Neural progenitor cell (in vitro differentiated cells): ENCODE measurements at regions not wholly inside any gene's neighbourhood (a gene's known extent, or its start where the extent isn't known, plus 50 kb on each side); places are given as distances from the start of the nearest gene placed in this dataset.

Experiments
- DNase-seq: peaks from one replicate; pipeline ENCODE4 v3.0.0-alpha.2; 2016; ENCODE audit warnings: low spot score
- H2AFZ ChIP-seq: fragments of 200-600 bp; sonication (generic); replicated peaks from 2 replicates; pipeline ENCODE4 v1.6.1; 2016; ENCODE audit warnings: antibody characterized with exemption
- H3F3A ChIP-seq: fragments of 200-600 bp; sonication (generic); 2 replicates; pipeline ENCODE4 v1.6.1; 2016; ENCODE audit warnings: antibody characterized with exemption, low read depth
- H3K27ac ChIP-seq: fragments of 200-600 bp; sonication (generic); 2 replicates; pipeline ENCODE4 v1.5.1; 2016; ENCODE audit warnings: mild to moderate bottlenecking
- H3K27me3 ChIP-seq: fragments of 200-600 bp; sonication (generic); 2 replicates; pipeline ENCODE4 v1.6.1; 2016; ENCODE audit warnings: mild to moderate bottlenecking, moderate library complexity
- H3K36me3 ChIP-seq: fragments of 200-600 bp; sonication (generic); 2 replicates; pipeline ENCODE4 v1.5.1; 2016
- H3K4me1 ChIP-seq: fragments of 200-600 bp; sonication (generic); 2 replicates; pipeline ENCODE4 v1.6.1; 2016; ENCODE audit warnings: mixed run types
- H3K4me2 ChIP-seq: fragments of 200-600 bp; sonication (generic); 2 replicates; pipeline ENCODE4 v1.6.1; 2016
- H3K4me3 ChIP-seq: fragments of 200-600 bp; sonication (generic); 2 replicates; pipeline ENCODE4 v1.5.1; 2016
- H3K79me2 ChIP-seq: fragments of 200-600 bp; sonication (generic); 2 replicates; pipeline ENCODE4 v1.6.1; 2016; ENCODE audit warnings: low read depth
- H3K9ac ChIP-seq: fragments of 200-600 bp; sonication (generic); 2 replicates; pipeline ENCODE4 v1.6.1; 2016
- H3K9me3 ChIP-seq: fragments of 200-600 bp; sonication (generic); 2 replicates; pipeline ENCODE4 v1.5.1; 2016; ENCODE audit warnings: low read depth
- H4K20me1 ChIP-seq: fragments of 200-600 bp; sonication (generic); 2 replicates; pipeline ENCODE4 v1.6.1; 2016; ENCODE audit warnings: low read depth
- H3K27ac Mint-ChIP-seq: 3 replicates; pipeline ENCODE4 v1.8.0; 2021; ENCODE audit warnings: mixed read lengths
- H3K27me3 Mint-ChIP-seq: 2 replicates; pipeline ENCODE4 v1.8.0; 2022; ENCODE audit warnings: low read depth, mild to moderate bottlenecking, inconsistent platforms, moderate library complexity, mixed read lengths; ENCODE audit not compliant: insufficient read depth
- H3K36me3 Mint-ChIP-seq: 3 replicates; pipeline ENCODE4 v1.8.0; 2021; ENCODE audit warnings: mixed read lengths
- H3K4me1 Mint-ChIP-seq: 3 replicates; pipeline ENCODE4 v1.8.0; 2021; ENCODE audit warnings: mixed read lengths
- H3K4me3 Mint-ChIP-seq: 3 replicates; pipeline ENCODE4 v1.8.0; 2021; ENCODE audit warnings: mild to moderate bottlenecking, moderate library complexity, mixed read lengths
- H3K9me3 Mint-ChIP-seq: 3 replicates; pipeline ENCODE4 v1.8.0; 2020; ENCODE audit warnings: mixed read lengths
- EZH2 ChIP-seq: fragments of 200-600 bp; sonication (generic); IDR thresholded peaks from 2 replicates; pipeline ENCODE4 v1.6.1; 2017; ENCODE audit warnings: antibody characterized with exemption, mild to moderate bottlenecking, moderate library complexity
- EZH2phosphoT487 ChIP-seq: fragments of 200-600 bp; sonication (generic); IDR thresholded peaks from 2 replicates; pipeline ENCODE4 v1.6.1; 2017; ENCODE audit warnings: antibody characterized with exemption
- TF ChIP-seq, protein P1 (sequence below): fragments of 200-600 bp; sonication (generic); IDR thresholded peaks from 2 replicates; pipeline ENCODE4 v1.5.1; 2017; ENCODE audit warnings: antibody characterized with exemption, mild to moderate bottlenecking

DNA sequence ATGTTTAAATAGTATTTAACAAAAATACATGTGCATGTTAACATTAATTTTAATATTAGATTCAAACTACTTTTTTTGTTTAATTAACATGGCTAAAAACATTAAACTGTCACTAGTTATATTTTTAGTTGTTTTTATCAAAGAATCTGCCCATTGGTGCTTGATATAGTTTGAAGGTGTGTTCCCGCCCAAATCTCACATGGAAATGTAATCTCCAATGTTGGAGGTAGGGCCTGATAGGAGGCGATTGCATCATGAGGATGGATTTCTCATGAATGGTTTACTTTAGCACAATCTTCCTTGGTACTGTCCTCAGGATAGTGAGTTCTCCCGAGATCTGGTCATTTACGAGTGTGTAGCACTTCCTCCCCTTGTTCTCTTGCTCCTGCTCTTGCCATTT, 2459.4 kb downstream of the PCDH9 start:
- Histone ChIP-seq H3K9me3 (no peaks in the 10 kb centered on the region), H3K4me3 (no peak overlapping the region), H4K20me1 (no peaks in the 10 kb centered on the region), H3K9ac (no peak overlapping the region), H3K27ac (no peak overlapping the region), H2AFZ (no peak overlapping the region), H3F3A (no peaks in the 10 kb centered on the region), H3K79me2 (no peaks in the 10 kb centered on the region), H3K36me3 (no peaks in the 10 kb centered on the region), H3K4me2 (no peak overlapping the region), H3K4me1 (no peaks in the 10 kb centered on the region), H3K27me3 (no peaks in the 10 kb centered on the region)
- Mint-ChIP-seq H3K27me3 (no peaks in the 10 kb centered on the region), H3K4me3 (no peak overlapping the region), H3K9me3 (no peaks in the 10 kb centered on the region), H3K4me1 (no peaks in the 10 kb centered on the region), H3K36me3 (no peaks in the 10 kb centered on the region), H3K27ac (no peak overlapping the region)
- DNase-seq = no peak
- no peak for TF ChIP-seq EZH2phosphoT487
- TF ChIP-seq, protein P1, sequence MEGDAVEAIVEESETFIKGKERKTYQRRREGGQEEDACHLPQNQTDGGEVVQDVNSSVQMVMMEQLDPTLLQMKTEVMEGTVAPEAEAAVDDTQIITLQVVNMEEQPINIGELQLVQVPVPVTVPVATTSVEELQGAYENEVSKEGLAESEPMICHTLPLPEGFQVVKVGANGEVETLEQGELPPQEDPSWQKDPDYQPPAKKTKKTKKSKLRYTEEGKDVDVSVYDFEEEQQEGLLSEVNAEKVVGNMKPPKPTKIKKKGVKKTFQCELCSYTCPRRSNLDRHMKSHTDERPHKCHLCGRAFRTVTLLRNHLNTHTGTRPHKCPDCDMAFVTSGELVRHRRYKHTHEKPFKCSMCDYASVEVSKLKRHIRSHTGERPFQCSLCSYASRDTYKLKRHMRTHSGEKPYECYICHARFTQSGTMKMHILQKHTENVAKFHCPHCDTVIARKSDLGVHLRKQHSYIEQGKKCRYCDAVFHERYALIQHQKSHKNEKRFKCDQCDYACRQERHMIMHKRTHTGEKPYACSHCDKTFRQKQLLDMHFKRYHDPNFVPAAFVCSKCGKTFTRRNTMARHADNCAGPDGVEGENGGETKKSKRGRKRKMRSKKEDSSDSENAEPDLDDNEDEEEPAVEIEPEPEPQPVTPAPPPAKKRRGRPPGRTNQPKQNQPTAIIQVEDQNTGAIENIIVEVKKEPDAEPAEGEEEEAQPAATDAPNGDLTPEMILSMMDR = no peak
- no peak for TF ChIP-seq EZH2

DNA sequence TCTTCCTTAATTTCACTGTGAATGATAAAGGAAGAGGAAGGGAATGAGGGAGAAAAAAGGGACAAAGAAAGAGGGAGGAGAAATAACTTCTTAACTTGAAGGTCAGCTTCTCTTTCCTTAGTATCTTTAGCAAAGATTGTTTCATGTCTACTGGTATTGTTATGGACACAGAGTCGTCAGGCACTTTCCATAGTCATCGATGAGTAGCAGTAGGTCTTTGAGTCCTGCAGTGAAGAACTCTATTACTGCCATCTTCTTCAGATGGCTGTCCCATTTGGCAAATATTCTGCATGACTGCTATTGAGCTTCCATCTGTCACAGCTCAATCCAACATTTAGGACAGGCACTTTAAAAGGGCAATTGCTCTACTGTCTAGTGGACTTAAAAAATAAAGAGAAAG, 2463.1 kb downstream of the PCDH9 start:
- Histone ChIP-seq H4K20me1 (no peaks in the 10 kb centered on the region), H3K36me3 (no peaks in the 10 kb centered on the region), H3K9ac (no peak overlapping the region), H3K4me2 (no peak overlapping the region), H3K79me2 (no peaks in the 10 kb centered on the region), H2AFZ (no peak overlapping the region), H3K4me3 (no peak overlapping the region), H3K4me1 (no peaks in the 10 kb centered on the region), H3K9me3 (no peaks in the 10 kb centered on the region), H3F3A (no peaks in the 10 kb centered on the region), H3K27ac (no peak overlapping the region), H3K27me3 (no peaks in the 10 kb centered on the region)
- H3K27ac Mint-ChIP-seq = no peak overlapping the region
- H3K9me3 Mint-ChIP-seq = no peaks in the 10 kb centered on the region
- no peak for DNase-seq
- no peaks in the 10 kb centered on the region for H3K27me3 Mint-ChIP-seq
- no peak overlapping the region for H3K4me3 Mint-ChIP-seq
- H3K4me1 Mint-ChIP-seq = no peaks in the 10 kb centered on the region
- TF ChIP-seq EZH2phosphoT487 = no peak
- TF ChIP-seq, protein P1 = no peak
- no peak for TF ChIP-seq EZH2
- no peaks in the 10 kb centered on the region for H3K36me3 Mint-ChIP-seq

DNA sequence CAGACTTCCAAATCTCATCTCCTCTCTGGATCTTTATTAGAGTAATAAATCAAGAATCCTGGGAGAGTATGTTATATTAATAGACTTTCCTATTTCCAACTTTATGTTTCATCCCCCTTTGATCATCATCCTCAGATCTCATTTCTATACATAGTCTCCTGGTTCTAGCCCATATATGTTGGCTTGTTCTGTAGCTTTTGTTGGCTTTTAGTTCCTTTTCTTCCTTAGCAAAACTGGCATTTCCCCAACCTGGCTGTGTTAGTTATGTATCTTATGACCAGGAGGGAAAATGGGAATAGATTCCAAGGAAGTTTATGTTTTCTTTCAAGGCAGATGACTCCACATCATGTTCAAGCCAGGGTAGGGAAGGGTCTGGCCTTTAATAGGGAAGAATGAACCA, 2464.5 kb downstream of the PCDH9 start:
- no peaks in the 10 kb centered on the region for H3F3A ChIP-seq
- TF ChIP-seq EZH2 (no peak), EZH2phosphoT487 (no peak)
- TF ChIP-seq, protein P1 = no peak
- H3K4me3 Mint-ChIP-seq = no peak overlapping the region
- no peaks in the 10 kb centered on the region for H3K36me3 Mint-ChIP-seq
- H3K27ac Mint-ChIP-seq = no peak overlapping the region
- no peaks in the 10 kb centered on the region for H3K9me3 ChIP-seq
- H4K20me1 ChIP-seq = no peaks in the 10 kb centered on the region
- no peaks in the 10 kb centered on the region for H3K4me1 ChIP-seq
- no peak overlapping the region for H3K9ac ChIP-seq
- no peak overlapping the region for H2AFZ ChIP-seq
- H3K4me3 ChIP-seq = no peak overlapping the region
- no peak overlapping the region for H3K27ac ChIP-seq
- no peak for DNase-seq
- no peaks in the 10 kb centered on the region for H3K27me3 Mint-ChIP-seq
- no peak overlapping the region for H3K4me2 ChIP-seq
- no peaks in the 10 kb centered on the region for H3K9me3 Mint-ChIP-seq
- no peaks in the 10 kb centered on the region for H3K27me3 ChIP-seq
- H3K79me2 ChIP-seq = no peaks in the 10 kb centered on the region
- H3K36me3 ChIP-seq = no peaks in the 10 kb centered on the region
- H3K4me1 Mint-ChIP-seq = no peaks in the 10 kb centered on the region
